ENCODE measurements at regions not wholly inside any gene's neighbourhood (a gene's known extent, or its start where the extent isn't known, plus 50 kb on each side); places are given as distances from the start of the nearest gene placed in this dataset.
A peak's percentile ranks its signal among the peaks of the same experiment; 100 is the strongest.

GRCh38 chr5:74326571-74327338 is 313.8 kb downstream of the ENC1 start:
- H3K27ac ChIP-seq (ENCODE audit: low read length): peak overlapping the region; percentile 72
- no peaks in the 10 kb centered on the region for H3K27me3 ChIP-seq (replicated peaks; ENCODE audit: insufficient read depth, low read length)
- peak; percentile 99 for DNase-seq
- peaks cover 11% of the 10 kb centered on the region for H3F3A ChIP-seq (ENCODE audit: insufficient read depth, low read length)
- no peaks in the 10 kb centered on the region for H4K20me1 ChIP-seq (ENCODE audit: insufficient read depth, low read length)
- TF ChIP-seq CTCF (IDR thresholded peaks at IDR 0.05; ENCODE audit: low read length) (no peak), EZH2phosphoT487 (IDR thresholded peaks at IDR 0.05; ENCODE audit: low read length) (no peak), EZH2 (optimal IDR thresholded peaks at IDR 0.05; ENCODE audit: low read depth, low read length) (no peak)
- H3K9ac ChIP-seq (ENCODE audit: low read length): no peak overlapping the region
- no peaks in the 10 kb centered on the region for H3K9me3 ChIP-seq (replicated peaks; ENCODE audit: insufficient read depth, low read length)
- no peaks in the 10 kb centered on the region for H3K9me2 ChIP-seq (replicated peaks; ENCODE audit: insufficient read depth, low read length)
- H3K36me3 ChIP-seq (replicated peaks; ENCODE audit: insufficient read depth, low read length): no peaks in the 10 kb centered on the region
- H2AFZ ChIP-seq (ENCODE audit: low read length): peak overlapping the region; percentile 13; the same call in 1 of the 2 replicates
- H3K4me3 ChIP-seq (ENCODE audit: low read length): no peak overlapping the region
- peaks cover 14% of the 10 kb centered on the region for H3K4me1 ChIP-seq (ENCODE audit: low read length)
- H3K79me2 ChIP-seq (ENCODE audit: low read length): no peaks in the 10 kb centered on the region
- peak overlapping the region; percentile 72 for H3K4me2 ChIP-seq (ENCODE audit: low read depth, low read length)

- no peaks in the 10 kb centered on the region for H3K27me3 ChIP-seq (replicated peaks; ENCODE audit: insufficient read depth, low read length)
- H3K4me3 ChIP-seq (ENCODE audit: low read length): no peak overlapping the region
- H3F3A ChIP-seq (ENCODE audit: insufficient read depth, low read length): peaks cover 11% of the 10 kb centered on the region
- no peak overlapping the region for H3K27ac ChIP-seq (ENCODE audit: low read length)
- no peak for TF ChIP-seq EZH2 (optimal IDR thresholded peaks at IDR 0.05; ENCODE audit: low read depth, low read length)
- no peak for TF ChIP-seq CTCF (IDR thresholded peaks at IDR 0.05; ENCODE audit: low read length)
- TF ChIP-seq EZH2phosphoT487 (IDR thresholded peaks at IDR 0.05; ENCODE audit: low read length): no peak
- no peaks in the 10 kb centered on the region for H3K9me2 ChIP-seq (replicated peaks; ENCODE audit: insufficient read depth, low read length)
- no peaks in the 10 kb centered on the region for H3K9me3 ChIP-seq (replicated peaks; ENCODE audit: insufficient read depth, low read length)
- H3K36me3 ChIP-seq (replicated peaks; ENCODE audit: insufficient read depth, low read length): no peaks in the 10 kb centered on the region
- peaks cover 14% of the 10 kb centered on the region for H3K4me1 ChIP-seq (ENCODE audit: low read length)
- no peak overlapping the region for H2AFZ ChIP-seq (ENCODE audit: low read length)
- H3K9ac ChIP-seq (ENCODE audit: low read length): no peak overlapping the region
- no peak for DNase-seq
- H3K4me2 ChIP-seq (ENCODE audit: low read depth, low read length): no peak overlapping the region
- H4K20me1 ChIP-seq (ENCODE audit: insufficient read depth, low read length): no peaks in the 10 kb centered on the region
- no peaks in the 10 kb centered on the region for H3K79me2 ChIP-seq (ENCODE audit: low read length)
Observed at GRCh38 chr5:74325866-74326265, 314.7 kb downstream of the ENC1 start.

DNA sequence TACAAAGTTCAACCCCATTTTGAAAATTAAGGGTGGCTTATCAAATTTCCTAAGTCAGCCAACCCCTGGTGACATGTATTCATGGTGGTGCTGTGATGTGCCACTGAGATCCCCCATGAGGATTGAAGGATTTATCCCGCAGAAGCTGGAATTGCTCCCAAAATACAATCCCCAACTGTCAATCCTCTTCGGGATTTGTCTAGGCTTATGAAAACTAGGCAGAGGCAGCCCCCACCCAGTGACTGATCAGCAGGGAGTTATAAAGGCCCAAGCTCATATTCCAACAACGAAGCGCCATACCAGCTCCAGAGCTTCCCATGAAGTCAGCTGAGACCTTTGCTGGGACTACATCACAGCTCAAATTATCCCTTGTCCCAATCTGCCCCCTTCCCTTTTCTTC is 316.0 kb downstream of the ENC1 start:
- Histone ChIP-seq H3K27ac (ENCODE audit: low read length) (no peak overlapping the region), H3K9me3 (replicated peaks; ENCODE audit: insufficient read depth, low read length) (no peaks in the 10 kb centered on the region), H3K27me3 (replicated peaks; ENCODE audit: insufficient read depth, low read length) (no peaks in the 10 kb centered on the region), H3K79me2 (ENCODE audit: low read length) (no peaks in the 10 kb centered on the region), H2AFZ (ENCODE audit: low read length) (no peak overlapping the region), H4K20me1 (ENCODE audit: insufficient read depth, low read length) (no peaks in the 10 kb centered on the region), H3K4me1 (ENCODE audit: low read length) (peaks cover 14% of the 10 kb centered on the region), H3K4me3 (ENCODE audit: low read length) (no peak overlapping the region), H3K36me3 (replicated peaks; ENCODE audit: insufficient read depth, low read length) (no peaks in the 10 kb centered on the region), H3K9ac (ENCODE audit: low read length) (no peak overlapping the region), H3K4me2 (ENCODE audit: low read depth, low read length) (no peak overlapping the region), H3F3A (ENCODE audit: insufficient read depth, low read length) (peaks cover 11% of the 10 kb centered on the region), H3K9me2 (replicated peaks; ENCODE audit: insufficient read depth, low read length) (no peaks in the 10 kb centered on the region)
- no peak for TF ChIP-seq EZH2 (optimal IDR thresholded peaks at IDR 0.05; ENCODE audit: low read depth, low read length)
- no peak for TF ChIP-seq EZH2phosphoT487 (IDR thresholded peaks at IDR 0.05; ENCODE audit: low read length)
- TF ChIP-seq CTCF (IDR thresholded peaks at IDR 0.05; ENCODE audit: low read length): no peak
- no peak for DNase-seq
